GM18867 (cell line): ENCODE measurements at regions not wholly inside any gene's neighbourhood (a gene's known extent, or its start where the extent isn't known, plus 50 kb on each side); places are given as distances from the start of the nearest gene placed in this dataset.

Source experiments
- ATAC-seq: cut with Tn5 transposase; IDR thresholded peaks from one replicate; pipeline ENCODE4 v1.9.1; 2021; ENCODE audit warnings: mild to moderate bottlenecking, moderate library complexity; ENCODE audit not compliant: unreplicated experiment

DNA sequence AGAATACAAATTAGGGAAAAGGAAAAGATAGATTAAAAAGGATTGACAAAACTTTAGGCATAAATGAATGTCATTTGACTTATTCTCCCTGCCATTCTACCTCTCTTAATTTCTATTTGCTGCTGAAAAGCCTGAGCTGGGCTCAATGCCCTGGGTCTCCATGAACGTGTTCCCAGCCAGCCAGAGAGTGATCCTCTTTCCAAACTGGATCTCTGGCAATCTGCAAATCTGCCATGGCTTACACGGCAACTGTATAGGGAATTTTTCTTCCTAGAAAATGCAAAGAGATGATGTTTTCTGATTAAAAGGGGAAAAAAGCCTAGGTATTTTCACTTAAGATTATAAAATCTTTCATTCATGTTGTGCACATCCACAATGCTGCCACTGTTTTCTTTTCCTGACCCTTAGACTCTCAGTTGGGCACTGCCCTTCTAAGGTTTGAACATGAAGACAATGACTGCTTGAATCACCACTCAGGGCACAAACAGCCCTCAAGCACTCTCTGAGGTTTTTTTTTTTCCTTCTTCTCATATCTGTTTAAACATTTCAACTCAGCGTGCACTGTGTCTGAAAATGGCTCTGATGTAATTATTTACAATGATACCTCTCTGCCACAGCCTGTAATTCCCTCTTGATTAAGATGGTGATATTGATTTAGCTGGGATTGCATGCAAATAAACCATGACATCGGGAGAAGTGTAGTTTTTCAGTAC, 60.3 kb downstream of the DACT1 start:
- ATAC-seq: no peak

GRCh38 chr14:58699681-58700205, 62.0 kb downstream of the DACT1 start:
- no peak for ATAC-seq

DNA sequence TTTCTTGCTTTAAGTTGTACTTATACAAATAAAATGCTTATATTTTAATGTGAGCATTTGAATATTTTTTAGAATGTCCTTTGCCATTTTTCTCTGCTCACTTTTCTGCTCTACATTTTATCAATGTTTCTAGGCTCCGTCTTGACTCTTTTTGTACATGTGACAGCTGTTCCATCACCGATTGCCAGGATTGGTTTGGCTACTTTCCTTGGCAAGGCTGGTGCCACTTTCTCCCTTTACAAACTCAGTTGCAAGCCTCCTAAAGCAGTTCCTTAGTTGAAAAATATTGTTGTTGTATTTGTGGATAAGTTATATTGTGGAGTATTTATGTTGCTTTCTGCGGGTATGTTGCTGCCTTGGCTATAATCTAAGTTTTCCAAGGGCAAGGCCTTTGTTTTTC, 63.4 kb downstream of the DACT1 start:
- ATAC-seq: no peak

- ATAC-seq: no peak
Measured at GRCh38 chr14:58701604-58702003, 63.8 kb downstream of the DACT1 start.

DNA sequence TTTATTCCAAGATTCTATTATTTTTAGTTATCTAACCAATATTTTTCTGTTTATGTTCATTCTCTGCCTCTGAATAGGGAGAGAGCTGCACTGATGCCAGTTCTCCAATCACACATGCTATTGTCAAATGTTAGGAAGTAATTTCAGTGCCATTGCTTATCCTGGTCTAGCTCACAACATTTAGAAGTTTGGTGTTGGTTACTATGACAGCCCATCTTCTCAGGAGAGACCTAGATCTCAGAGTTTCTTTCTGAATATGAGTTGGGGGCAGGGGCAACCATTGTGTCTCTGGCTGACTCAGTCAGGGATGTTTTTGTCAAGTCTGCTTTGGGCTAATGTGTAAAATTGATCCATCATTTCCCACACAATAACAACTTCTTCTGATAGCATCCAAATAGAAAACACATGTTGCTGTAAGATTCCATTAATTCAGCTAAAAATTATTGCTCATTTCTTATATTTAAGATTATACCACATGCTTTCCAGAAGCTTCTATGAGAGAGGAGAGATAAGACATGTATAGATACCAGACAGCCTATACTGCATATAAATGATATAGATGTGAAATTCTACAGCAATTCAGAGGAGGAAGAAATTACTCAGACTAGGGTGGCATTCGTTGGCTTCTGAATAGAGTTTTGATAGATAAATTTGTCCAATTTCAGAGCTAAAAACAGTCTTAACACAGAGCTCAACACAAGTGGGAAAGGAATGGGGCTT, 64.8 kb downstream of the DACT1 start:
- no peak for ATAC-seq

DNA sequence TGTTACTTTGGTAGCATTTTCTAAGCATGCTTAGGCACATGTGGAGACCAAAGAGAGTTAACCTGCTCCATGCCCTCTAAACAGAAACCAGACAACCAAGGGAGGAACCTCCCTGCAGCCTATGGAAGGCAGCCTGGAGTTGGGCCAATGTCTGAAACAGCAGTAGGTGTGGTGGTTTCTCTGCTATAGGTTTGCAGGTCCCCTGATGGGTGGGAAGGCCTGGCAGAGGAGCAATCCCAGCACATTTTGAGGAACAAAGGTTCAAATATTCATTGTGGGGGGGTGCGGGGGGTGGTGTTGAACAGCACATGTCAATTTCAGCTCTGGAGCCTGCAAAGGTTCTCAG, 65.4 kb downstream of the DACT1 start:
- ATAC-seq: no peak

- no peak for ATAC-seq
Measured at GRCh38 chr14:58705066-58705465, 67.3 kb downstream of the DACT1 start.

GRCh38 chr14:58707949-58708348, 70.2 kb downstream of the DACT1 start:
- ATAC-seq: no peak

- no peak for ATAC-seq
Measured at GRCh38 chr14:58709949-58710348, 72.2 kb downstream of the DACT1 start.

DNA sequence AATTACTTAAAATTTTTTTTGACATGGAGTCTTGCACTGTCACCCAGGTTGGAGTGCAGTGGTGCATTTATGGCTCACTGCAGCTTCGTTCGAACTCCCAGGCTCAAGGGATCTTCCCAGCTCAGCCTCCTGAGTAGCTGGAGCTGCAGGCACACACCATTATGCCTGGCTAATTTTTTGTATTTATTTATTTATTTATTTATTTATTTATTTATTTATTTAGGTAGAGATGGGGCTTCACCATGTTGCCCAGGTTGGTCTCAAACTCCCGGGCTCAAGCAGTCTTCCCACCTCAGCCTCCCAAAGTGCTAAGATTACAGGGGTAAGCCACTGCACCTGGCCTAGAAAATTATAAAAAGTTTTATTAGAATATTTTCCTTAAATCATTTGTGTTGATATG, 73.6 kb downstream of the DACT1 start:
- ATAC-seq: no peak

DNA sequence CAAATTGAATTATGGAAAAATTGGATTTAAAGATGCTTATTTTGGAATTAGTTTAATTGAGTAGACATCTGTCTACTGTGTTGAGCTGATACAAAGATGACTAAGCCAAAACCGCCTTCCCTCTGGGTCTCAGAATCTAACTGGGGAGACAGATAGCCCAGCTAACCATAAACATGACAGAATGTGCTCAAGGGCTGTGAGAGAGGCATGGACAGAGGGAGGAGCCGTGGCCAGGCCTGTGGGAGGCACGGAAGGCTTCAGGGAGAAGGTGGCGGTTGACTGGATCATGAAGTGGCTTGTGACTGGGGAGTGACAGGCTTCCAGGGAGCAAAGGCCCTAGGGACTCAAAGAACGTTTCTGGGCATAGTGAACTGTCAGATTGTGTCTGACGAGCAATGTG, 74.6 kb downstream of the DACT1 start:
- ATAC-seq: no peak

DNA sequence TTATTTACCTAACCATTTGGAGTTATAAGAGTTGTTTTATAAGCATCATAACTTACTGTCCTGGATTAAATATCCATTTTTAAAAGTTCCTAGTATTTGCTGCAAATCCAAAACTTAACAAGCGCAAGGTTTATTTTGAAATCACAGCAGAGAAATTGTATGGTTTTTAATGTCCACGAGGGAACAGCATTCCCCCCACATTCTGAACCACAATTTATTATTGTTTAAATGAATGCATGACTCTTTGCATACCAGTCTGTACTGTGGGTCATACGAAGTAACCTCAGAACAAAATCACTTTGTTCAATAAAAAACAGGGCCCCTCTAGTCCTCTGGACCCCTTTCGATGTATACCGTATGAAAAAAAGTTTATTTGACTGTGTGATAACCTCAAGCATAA, 75.9 kb downstream of the DACT1 start:
- ATAC-seq: no peak

- ATAC-seq: no peak
Measured at GRCh38 chr14:58716706-58717105, 78.9 kb downstream of the DACT1 start.

- ATAC-seq: no peak
Measured at GRCh38 chr14:58717211-58717610, 79.4 kb downstream of the DACT1 start.

- ATAC-seq: no peak
Measured at GRCh38 chr14:58717813-58718212, 80.1 kb downstream of the DACT1 start.

DNA sequence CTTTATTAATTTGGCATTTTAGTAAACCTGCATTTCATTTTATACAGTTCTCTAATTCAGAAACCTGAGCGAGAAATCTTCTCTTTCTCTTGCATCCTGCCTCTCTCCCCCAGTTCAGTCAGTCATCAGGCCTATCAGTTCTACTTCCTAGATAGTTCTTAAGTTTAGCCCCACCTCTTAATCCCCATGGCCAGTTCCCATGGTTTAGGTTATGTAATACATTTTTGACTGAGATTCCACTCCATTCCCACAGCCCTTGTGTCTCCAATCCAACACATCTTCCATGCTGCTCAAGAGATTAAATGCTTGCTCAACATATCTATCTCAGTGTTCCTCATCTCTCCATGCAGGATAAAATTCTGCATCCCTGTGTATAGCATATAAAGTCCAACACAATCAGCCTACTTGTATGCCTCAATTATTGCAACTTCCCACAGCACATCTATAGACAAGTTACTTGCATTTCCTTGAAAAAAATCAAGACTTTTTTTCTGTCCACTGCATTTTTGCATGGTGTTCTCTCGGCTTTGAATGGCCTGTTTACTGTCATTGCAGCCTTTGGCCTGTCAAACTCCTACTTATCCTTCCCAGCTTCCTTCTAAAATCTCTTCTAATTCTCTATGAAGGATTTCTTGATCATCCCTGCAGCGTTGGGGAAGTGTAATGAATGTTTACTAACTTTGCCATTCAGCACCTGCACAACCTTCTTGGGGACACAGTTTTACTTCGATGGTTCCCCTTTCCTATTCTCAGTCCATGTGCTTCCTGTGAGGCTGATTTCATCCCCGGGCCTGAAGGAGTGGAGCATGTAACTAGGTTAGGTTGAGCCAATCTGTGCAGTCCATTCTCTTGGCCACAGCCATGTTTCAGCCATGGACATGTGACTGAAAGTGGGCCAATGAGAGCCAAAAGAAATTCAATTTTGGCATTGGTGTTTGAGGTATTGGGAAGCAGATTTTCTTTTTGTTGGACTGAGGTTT, 80.8 kb downstream of the DACT1 start:
- no peak for ATAC-seq

GRCh38 chr14:58721723-58722122, 84.0 kb downstream of the DACT1 start:
- no peak for ATAC-seq

DNA sequence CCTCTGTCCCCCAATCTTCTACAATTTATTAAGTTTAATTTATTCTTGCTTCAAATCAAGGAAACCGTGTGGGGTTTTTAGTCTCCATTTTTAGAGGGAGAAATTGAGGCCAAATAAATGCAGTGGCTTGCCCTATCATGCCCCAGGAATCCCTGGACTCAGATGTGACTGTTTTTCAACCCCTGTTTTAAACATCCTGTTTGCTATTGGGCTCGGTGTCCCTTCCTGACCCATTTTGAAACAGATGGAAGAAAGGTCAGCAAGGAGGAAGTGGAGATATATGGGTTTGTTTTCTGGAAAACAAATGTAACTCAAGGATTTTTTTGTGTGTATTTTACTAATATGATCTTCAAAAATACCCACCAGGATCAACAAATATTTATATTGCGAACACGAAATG, 84.7 kb downstream of the DACT1 start:
- no peak for ATAC-seq

DNA sequence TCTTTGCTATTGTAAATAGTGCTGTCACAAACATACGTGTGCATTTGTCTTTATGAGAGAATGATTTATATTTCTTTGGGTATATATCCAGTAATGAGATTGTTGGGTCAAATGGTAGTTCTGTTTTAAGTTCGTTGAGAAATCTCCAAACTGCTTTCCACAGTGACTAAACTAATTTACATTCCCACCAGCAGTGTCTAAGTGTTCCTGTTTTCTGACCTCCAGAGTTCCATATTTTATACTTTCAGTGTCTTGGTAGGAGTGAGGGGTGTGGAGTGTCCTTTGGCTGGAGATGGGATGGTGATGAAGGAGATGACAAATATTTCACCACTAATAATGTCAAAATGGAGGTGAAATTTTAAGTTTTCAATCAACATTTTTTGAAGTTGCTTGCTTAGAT, 86.4 kb downstream of the DACT1 start:
- no peak for ATAC-seq

DNA sequence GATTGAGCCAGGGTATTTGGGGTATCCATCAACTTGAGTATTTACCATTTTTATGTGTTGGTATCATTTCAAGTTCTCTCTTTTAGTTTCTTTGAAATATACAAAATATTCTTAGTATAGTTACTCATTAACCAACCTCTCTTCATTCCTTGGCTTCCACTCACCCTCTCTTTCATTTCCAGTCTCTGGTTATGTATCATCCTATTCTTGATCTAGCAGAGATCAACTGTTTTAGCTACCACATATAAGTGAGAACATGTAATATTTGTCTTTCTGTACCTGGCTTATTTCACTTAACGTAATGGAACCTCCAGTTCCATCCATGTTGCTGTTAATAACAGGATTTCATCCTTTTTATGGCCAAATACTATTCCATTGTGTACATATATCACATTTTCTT, 86.9 kb downstream of the DACT1 start:
- ATAC-seq: no peak

GRCh38 chr14:58725226-58725625, 87.5 kb downstream of the DACT1 start:
- ATAC-seq: no peak
